ENCODE measurements at regions not wholly inside any gene's neighbourhood (a gene's known extent, or its start where the extent isn't known, plus 50 kb on each side); places are given as distances from the start of the nearest gene placed in this dataset.

DNA sequence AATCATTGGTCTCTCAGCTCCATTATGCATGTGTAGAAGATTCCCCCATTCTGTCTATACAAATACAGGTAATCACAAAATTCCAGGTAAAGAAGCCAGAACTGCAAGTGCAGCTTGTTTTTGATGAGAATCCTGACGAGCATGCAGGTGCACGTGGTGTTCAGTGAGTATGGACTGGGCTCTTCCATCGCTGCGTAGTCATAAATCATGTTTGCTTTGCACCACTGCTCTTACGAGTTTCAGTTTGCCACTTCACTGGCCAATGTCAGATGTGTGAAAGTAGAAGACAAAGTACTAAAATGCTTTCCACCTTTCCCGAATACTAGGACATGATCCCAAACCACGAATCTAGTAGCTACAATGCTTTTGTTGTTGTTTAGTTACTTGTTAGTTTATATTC is 390.7 kb downstream of the LIG4 start:
- TF ChIP-seq, protein P1, sequence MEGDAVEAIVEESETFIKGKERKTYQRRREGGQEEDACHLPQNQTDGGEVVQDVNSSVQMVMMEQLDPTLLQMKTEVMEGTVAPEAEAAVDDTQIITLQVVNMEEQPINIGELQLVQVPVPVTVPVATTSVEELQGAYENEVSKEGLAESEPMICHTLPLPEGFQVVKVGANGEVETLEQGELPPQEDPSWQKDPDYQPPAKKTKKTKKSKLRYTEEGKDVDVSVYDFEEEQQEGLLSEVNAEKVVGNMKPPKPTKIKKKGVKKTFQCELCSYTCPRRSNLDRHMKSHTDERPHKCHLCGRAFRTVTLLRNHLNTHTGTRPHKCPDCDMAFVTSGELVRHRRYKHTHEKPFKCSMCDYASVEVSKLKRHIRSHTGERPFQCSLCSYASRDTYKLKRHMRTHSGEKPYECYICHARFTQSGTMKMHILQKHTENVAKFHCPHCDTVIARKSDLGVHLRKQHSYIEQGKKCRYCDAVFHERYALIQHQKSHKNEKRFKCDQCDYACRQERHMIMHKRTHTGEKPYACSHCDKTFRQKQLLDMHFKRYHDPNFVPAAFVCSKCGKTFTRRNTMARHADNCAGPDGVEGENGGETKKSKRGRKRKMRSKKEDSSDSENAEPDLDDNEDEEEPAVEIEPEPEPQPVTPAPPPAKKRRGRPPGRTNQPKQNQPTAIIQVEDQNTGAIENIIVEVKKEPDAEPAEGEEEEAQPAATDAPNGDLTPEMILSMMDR (IDR thresholded peaks at IDR 0.05) = no peak
- TF ChIP-seq, protein P2, sequence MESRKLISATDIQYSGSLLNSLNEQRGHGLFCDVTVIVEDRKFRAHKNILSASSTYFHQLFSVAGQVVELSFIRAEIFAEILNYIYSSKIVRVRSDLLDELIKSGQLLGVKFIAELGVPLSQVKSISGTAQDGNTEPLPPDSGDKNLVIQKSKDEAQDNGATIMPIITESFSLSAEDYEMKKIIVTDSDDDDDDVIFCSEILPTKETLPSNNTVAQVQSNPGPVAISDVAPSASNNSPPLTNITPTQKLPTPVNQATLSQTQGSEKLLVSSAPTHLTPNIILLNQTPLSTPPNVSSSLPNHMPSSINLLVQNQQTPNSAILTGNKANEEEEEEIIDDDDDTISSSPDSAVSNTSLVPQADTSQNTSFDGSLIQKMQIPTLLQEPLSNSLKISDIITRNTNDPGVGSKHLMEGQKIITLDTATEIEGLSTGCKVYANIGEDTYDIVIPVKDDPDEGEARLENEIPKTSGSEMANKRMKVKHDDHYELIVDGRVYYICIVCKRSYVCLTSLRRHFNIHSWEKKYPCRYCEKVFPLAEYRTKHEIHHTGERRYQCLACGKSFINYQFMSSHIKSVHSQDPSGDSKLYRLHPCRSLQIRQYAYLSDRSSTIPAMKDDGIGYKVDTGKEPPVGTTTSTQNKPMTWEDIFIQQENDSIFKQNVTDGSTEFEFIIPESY (IDR thresholded peaks at IDR 0.05; ENCODE audit: borderline replicate concordance, low read depth) = no peak
- no peak for TF ChIP-seq ELF1 (IDR thresholded peaks at IDR 0.05)
- TF ChIP-seq TCF12 (IDR thresholded peaks at IDR 0.05) = no peak
- no peak for TF ChIP-seq TAF1 (IDR thresholded peaks at IDR 0.05; ENCODE audit: borderline replicate concordance, low read depth, low read length)
- no peak for TF ChIP-seq SMC3 (IDR thresholded peaks at IDR 0.05; ENCODE audit: low read depth, low read length)
- TF ChIP-seq GABPA (IDR thresholded peaks at IDR 0.05; ENCODE audit: low read depth) = no peak
- TF ChIP-seq SIN3A (IDR thresholded peaks at IDR 0.05; ENCODE audit: borderline replicate concordance, low read depth, low read length) = no peak
